ENCODE measurements at regions not wholly inside any gene's neighbourhood (a gene's known extent, or its start where the extent isn't known, plus 50 kb on each side); places are given as distances from the start of the nearest gene placed in this dataset.

DNA sequence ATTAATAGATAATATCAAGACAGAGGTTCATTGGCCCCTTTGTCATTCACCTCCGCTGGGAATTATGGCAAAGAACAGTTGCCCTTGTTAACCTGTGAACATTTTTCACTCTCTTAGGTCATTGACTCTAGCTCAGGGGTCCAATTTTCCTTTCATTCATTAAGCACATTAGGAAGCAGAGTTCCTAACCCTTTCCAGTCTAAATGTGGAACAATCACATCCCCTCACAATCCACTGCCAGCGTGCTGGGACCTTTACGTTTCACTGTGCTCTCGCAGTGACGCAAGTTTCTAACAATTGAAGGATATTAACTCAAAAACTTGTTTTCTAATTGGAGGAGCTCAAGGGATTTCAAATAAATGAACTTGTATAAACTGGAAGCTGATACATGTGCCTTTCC, 79.3 kb upstream of the MEOX2 start:
- TF ChIP-seq, protein P1, sequence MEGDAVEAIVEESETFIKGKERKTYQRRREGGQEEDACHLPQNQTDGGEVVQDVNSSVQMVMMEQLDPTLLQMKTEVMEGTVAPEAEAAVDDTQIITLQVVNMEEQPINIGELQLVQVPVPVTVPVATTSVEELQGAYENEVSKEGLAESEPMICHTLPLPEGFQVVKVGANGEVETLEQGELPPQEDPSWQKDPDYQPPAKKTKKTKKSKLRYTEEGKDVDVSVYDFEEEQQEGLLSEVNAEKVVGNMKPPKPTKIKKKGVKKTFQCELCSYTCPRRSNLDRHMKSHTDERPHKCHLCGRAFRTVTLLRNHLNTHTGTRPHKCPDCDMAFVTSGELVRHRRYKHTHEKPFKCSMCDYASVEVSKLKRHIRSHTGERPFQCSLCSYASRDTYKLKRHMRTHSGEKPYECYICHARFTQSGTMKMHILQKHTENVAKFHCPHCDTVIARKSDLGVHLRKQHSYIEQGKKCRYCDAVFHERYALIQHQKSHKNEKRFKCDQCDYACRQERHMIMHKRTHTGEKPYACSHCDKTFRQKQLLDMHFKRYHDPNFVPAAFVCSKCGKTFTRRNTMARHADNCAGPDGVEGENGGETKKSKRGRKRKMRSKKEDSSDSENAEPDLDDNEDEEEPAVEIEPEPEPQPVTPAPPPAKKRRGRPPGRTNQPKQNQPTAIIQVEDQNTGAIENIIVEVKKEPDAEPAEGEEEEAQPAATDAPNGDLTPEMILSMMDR (IDR thresholded peaks at IDR 0.05 in 4 of 5, conservative IDR thresholded peaks at IDR 0.05 in 1 of 5), result no peak
- no peak for TF ChIP-seq POLR2A (IDR thresholded peaks at IDR 0.05)
